ENCODE measurements at regions not wholly inside any gene's neighbourhood (a gene's known extent, or its start where the extent isn't known, plus 50 kb on each side); places are given as distances from the start of the nearest gene placed in this dataset.

- TF ChIP-seq POLR2A (IDR thresholded peaks at IDR 0.05; ENCODE audit: low read length) (no peak), GATA1 (IDR thresholded peaks at IDR 0.05; ENCODE audit: low read depth, low read length) (no peak)
Measured at GRCh38 chr11:130816546-130817329, 99.5 kb downstream of the SNX19 start.
